ENCODE measurements at regions not wholly inside any gene's neighbourhood (a gene's known extent, or its start where the extent isn't known, plus 50 kb on each side); places are given as distances from the start of the nearest gene placed in this dataset.

DNA sequence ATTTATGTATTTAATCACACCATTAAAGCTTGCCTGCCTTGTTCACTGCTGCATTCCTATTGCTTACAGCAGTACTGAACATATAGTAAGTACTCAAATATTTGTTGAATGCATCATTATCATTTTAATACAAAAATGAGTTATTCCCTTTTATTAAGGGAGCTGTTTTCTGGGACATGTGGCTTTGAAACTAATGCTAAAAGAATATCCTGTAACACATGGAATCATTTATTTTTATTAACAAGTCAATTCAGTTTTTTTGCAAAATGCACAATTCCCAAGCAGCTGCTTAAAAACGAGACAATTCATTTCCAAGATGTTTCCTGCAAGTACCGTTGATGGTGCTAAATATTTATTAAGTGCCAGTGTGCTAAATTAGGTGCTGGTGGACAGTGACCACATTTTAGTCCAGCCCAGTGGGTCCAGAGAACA is 148.3 kb upstream of the NR3C1 start (continued):
- TF ChIP-seq, protein P1, sequence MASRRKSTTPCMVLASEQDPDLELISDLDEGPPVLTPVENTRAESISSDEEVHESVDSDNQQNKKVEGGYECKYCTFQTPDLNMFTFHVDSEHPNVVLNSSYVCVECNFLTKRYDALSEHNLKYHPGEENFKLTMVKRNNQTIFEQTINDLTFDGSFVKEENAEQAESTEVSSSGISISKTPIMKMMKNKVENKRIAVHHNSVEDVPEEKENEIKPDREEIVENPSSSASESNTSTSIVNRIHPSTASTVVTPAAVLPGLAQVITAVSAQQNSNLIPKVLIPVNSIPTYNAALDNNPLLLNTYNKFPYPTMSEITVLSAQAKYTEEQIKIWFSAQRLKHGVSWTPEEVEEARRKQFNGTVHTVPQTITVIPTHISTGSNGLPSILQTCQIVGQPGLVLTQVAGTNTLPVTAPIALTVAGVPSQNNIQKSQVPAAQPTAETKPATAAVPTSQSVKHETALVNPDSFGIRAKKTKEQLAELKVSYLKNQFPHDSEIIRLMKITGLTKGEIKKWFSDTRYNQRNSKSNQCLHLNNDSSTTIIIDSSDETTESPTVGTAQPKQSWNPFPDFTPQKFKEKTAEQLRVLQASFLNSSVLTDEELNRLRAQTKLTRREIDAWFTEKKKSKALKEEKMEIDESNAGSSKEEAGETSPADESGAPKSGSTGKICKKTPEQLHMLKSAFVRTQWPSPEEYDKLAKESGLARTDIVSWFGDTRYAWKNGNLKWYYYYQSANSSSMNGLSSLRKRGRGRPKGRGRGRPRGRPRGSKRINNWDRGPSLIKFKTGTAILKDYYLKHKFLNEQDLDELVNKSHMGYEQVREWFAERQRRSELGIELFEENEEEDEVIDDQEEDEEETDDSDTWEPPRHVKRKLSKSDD (CRISPR knock-in tag; IDR thresholded peaks at IDR 0.05; ENCODE audit: low read depth): no peak
- TF ChIP-seq FOXA3 (CRISPR knock-in tag; IDR thresholded peaks at IDR 0.05) (no peak), ELF4 (CRISPR knock-in tag; IDR thresholded peaks at IDR 0.05; ENCODE audit: borderline replicate concordance) (no peak), ZNF343 (CRISPR knock-in tag; IDR thresholded peaks at IDR 0.05) (no peak)

GRCh38 chr5:143550986-143551630 is 147.6 kb upstream of the NR3C1 start:
- no TSS peak for BruUV-seq (replicated peaks)
- DNase-seq (ENCODE audit: low spot score) (no peak), ATAC-seq (no peak), FAIRE-seq (no peak)
- Histone ChIP-seq H4K20me1 (ENCODE audit: insufficient read depth, low read length) (no peaks in the 10 kb centered on the region), H2AFZ (ENCODE audit: low read length) (no peak overlapping the region), H3K27ac (ENCODE audit: extremely low read length, insufficient read depth, low read length) (no peak overlapping the region), H3K9ac (ENCODE audit: insufficient read depth, low read depth, low read length) (no peak overlapping the region), H3K27me3 (ENCODE audit: control insufficient read depth in 1 of 2, insufficient read depth in 2 of 2, low read length in 2 of 2) (no peaks in the 10 kb centered on the region), H3K4me2 (ENCODE audit: low read depth, low read length) (no peak overlapping the region), H3K9me3 (ENCODE audit: low read length) (no peaks in the 10 kb centered on the region), H3K4me1 (ENCODE audit: insufficient read depth, low read length) (peaks cover 68% of the 10 kb centered on the region), H3K4me3 (replicated peaks in 1 of 3; ENCODE audit: insufficient read depth in 1 of 3, low read depth in 2 of 3, low read length in 3 of 3) (no peak overlapping the region), H3K36me3 (replicated peaks in 1 of 2; ENCODE audit: control insufficient read depth in 1 of 2, insufficient read depth in 2 of 2, low read length in 2 of 2) (no peaks in the 10 kb centered on the region), H3K79me2 (ENCODE audit: insufficient read depth, low read length) (no peaks in the 10 kb centered on the region)
- 90% methylated on average over 2 of the region's 2 CpGs for WGBS (ENCODE audit: low lambda C conversion rate)
- intact Hi-C loops (cut with micrococcal nuclease; ENCODE audit: unreplicated experiment) (no loop called here), in situ Hi-C loops (cut with HindIII; ENCODE audit: extremely low pct_ligation_motif_present, low pct_unique_long_range_greater_than_20kb) (no loop called here)
- CTCF ChIA-PET (ENCODE audit: low intra/inter-chr PET ratio, low total read pairs): no interaction called here
- POLR2A ChIA-PET: no interaction called here
- no peak for TF ChIP-seq ZNF446 (CRISPR knock-in tag; IDR thresholded peaks at IDR 0.05)
- no peak for TF ChIP-seq REST (IDR thresholded peaks at IDR 0.05; ENCODE audit: borderline replicate concordance in 1 of 2, low read depth in 1 of 2, low read length in 2 of 2)
- no peak for TF ChIP-seq AKAP8 (CRISPR knock-in tag; IDR thresholded peaks at IDR 0.05)
- no peak for TF ChIP-seq ZNF777 (CRISPR knock-in tag; IDR thresholded peaks at IDR 0.05)
- no peak for TF ChIP-seq ZNF816 (CRISPR knock-in tag; IDR thresholded peaks at IDR 0.05; ENCODE audit: borderline replicate concordance)
- TF ChIP-seq ZNF563 (CRISPR knock-in tag; IDR thresholded peaks at IDR 0.05): no peak
- TF ChIP-seq, protein P2, sequence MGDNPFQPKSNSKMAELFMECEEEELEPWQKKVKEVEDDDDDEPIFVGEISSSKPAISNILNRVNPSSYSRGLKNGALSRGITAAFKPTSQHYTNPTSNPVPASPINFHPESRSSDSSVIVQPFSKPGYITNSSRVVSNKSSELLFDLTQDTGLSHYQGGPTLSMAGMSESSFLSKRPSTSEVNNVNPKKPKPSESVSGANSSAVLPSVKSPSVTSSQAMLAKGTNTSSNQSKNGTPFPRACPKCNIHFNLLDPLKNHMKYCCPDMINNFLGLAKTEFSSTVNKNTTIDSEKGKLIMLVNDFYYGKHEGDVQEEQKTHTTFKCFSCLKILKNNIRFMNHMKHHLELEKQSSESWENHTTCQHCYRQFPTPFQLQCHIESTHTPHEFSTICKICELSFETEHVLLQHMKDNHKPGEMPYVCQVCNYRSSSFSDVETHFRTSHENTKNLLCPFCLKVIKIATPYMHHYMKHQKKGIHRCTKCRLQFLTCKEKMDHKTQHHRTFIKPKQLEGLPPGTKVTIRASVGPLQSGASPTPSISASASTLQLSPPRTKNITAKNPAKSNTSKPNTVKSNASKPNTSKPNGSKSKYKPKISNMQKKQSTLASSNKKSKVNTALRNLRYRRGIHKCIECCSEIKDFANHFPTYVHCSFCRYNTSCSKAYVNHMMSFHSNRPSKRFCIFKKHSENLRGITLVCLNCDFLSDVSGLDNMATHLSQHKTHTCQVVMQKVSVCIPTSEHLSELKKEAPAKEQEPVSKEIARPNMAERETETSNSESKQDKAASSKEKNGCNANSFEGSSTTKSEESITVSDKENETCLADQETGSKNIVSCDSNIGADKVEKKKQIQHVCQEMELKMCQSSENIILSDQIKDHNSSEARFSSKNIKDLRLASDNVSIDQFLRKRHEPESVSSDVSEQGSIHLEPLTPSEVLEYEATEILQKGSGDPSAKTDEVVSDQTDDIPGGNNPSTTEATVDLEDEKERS (CRISPR knock-in tag; IDR thresholded peaks at IDR 0.05): no peak
- no peak for TF ChIP-seq KLF13 (CRISPR knock-in tag; IDR thresholded peaks at IDR 0.05)
- TF ChIP-seq FOXJ3 (CRISPR knock-in tag; IDR thresholded peaks at IDR 0.05; ENCODE audit: borderline replicate concordance): no peak
- no peak for TF ChIP-seq HDAC6 (IDR thresholded peaks at IDR 0.05; ENCODE audit: low read depth, low read length)

Data from HepG2 (cell line).